Neural cell (in vitro differentiated cells): ENCODE measurements at regions not wholly inside any gene's neighbourhood (a gene's known extent, or its start where the extent isn't known, plus 50 kb on each side); places are given as distances from the start of the nearest gene placed in this dataset.

Experiments
- H2AFZ ChIP-seq: fragments of 200-600, 300-800 bp; sonication (generic), shearing (Covaris generic); 2 replicates; pipeline ENCODE4 v1.6.0; 2014; ENCODE audit warnings: low read depth, mild to moderate bottlenecking, antibody characterized with exemption, low read length, moderate library complexity
- H3F3A ChIP-seq: fragments of 200-600 bp; shearing (Covaris generic); 2 replicates; pipeline ENCODE4 v1.6.1; 2016; ENCODE audit warnings: mild to moderate bottlenecking, moderate library complexity, mixed read lengths, antibody characterized with exemption, low read length; ENCODE audit not compliant: insufficient read depth, poor library complexity, severe bottlenecking
- H3K27ac ChIP-seq: fragments of 200-600, 300-800 bp; sonication (generic), shearing (Covaris generic); 2 replicates; pipeline ENCODE4 v1.5.1; 2014; ENCODE audit warnings: mild to moderate bottlenecking, low read length, moderate library complexity
- H3K27me3 ChIP-seq: fragments of 300-800, 200-600 bp; sonication (generic), shearing (Covaris generic); 2 replicates; pipeline ENCODE4 v1.6.0; 2014; ENCODE audit warnings: mild to moderate bottlenecking, low read depth, low read length, moderate library complexity; ENCODE audit not compliant: insufficient read depth
- H3K36me3 ChIP-seq: fragments of 300-800, 200-600 bp; sonication (generic), shearing (Covaris generic); 2 replicates; pipeline ENCODE4 v1.5.1; 2014; ENCODE audit warnings: mild to moderate bottlenecking, antibody characterized with exemption, low read length, moderate library complexity; ENCODE audit not compliant: insufficient read depth
- H3K4me2 ChIP-seq: fragments of 300-800, 200-600 bp; sonication (generic), shearing (Covaris generic); 2 replicates; pipeline ENCODE4 v1.6.0; 2014; ENCODE audit warnings: mild to moderate bottlenecking, low read length
- H3K4me3 ChIP-seq: fragments of 300-800, 200-600 bp; sonication (generic), shearing (Covaris generic); 2 replicates; pipeline ENCODE4 v1.5.1; 2014; ENCODE audit warnings: mild to moderate bottlenecking, low read length, moderate library complexity
- H3K79me2 ChIP-seq: fragments of 200-600 bp; shearing (Covaris generic); replicated peaks from 2 replicates; pipeline ENCODE4 v1.6.0; 2014; ENCODE audit warnings: mild to moderate bottlenecking, low read length, moderate library complexity; ENCODE audit not compliant: insufficient read depth
- H3K9ac ChIP-seq: fragments of 300-800, 200-600 bp; sonication (generic), shearing (Covaris generic); 2 replicates; pipeline ENCODE4 v1.6.1; 2016; ENCODE audit warnings: mild to moderate bottlenecking, low read length, mixed read lengths
- H3K9me2 ChIP-seq: fragments of 200-600 bp; shearing (Covaris generic); 2 replicates; pipeline ENCODE4 v1.6.1; 2016; ENCODE audit warnings: mild to moderate bottlenecking, low read length, mixed read lengths; ENCODE audit not compliant: insufficient read depth
- H3K9me3 ChIP-seq: fragments of 200-600, 300-800 bp; sonication (generic), shearing (Covaris generic); 2 replicates; pipeline ENCODE4 v1.6.1; 2016; ENCODE audit warnings: mild to moderate bottlenecking, mixed run types, low read length, moderate library complexity, mixed read lengths
- H4K20me1 ChIP-seq: fragments of 200-600 bp; shearing (Covaris generic); 2 replicates; pipeline ENCODE4 v1.6.1; 2016; ENCODE audit warnings: mild to moderate bottlenecking, mixed run types; ENCODE audit not compliant: insufficient read depth
- CTCF ChIP-seq: fragments of 450-650 bp; IDR thresholded peaks from 2 replicates; pipeline ENCODE4 v1.5.1; 2014; ENCODE audit warnings: antibody characterized with exemption, mild to moderate bottlenecking, moderate library complexity; ENCODE audit not compliant: poor library complexity, severe bottlenecking
- EP300 ChIP-seq: fragments of 450-650 bp; conservative IDR thresholded peaks from 2 replicates; pipeline ENCODE4 v1.6.1; 2014; ENCODE audit warnings: antibody characterized with exemption, mild to moderate bottlenecking, moderate library complexity; ENCODE audit not compliant: poor library complexity, severe bottlenecking
- EZH2 ChIP-seq: fragments of 200-600, 300-800 bp; shearing (Covaris generic), sonication (generic); IDR thresholded peaks from 2 replicates; pipeline ENCODE4 v1.6.1; 2014; ENCODE audit warnings: antibody characterized with exemption, low read length, borderline replicate concordance, mild to moderate bottlenecking; ENCODE audit not compliant: insufficient read depth, poor library complexity, severe bottlenecking
- MXI1 ChIP-seq: fragments of 450-650 bp; conservative IDR thresholded peaks from 2 replicates; pipeline ENCODE4 v1.6.1; 2014; ENCODE audit warnings: antibody characterized with exemption, mild to moderate bottlenecking; ENCODE audit not compliant: poor library complexity, severe bottlenecking
- POLR2AphosphoS5 ChIP-seq: IDR thresholded peaks from 2 replicates; pipeline ENCODE4 v1.6.1; 2012
- RAD21 ChIP-seq: fragments of 450-650 bp; conservative IDR thresholded peaks from 2 replicates; pipeline ENCODE4 v1.6.1; 2014; ENCODE audit warnings: antibody characterized with exemption, mild to moderate bottlenecking, moderate library complexity
- REST ChIP-seq: IDR thresholded peaks from 2 replicates; pipeline ENCODE4 v1.6.1; 2012; ENCODE audit warnings: borderline replicate concordance
- SMC3 ChIP-seq: fragments of 450-650 bp; conservative IDR thresholded peaks from 2 replicates; pipeline ENCODE4 v1.6.1; 2014; ENCODE audit warnings: antibody characterized with exemption, mild to moderate bottlenecking, moderate library complexity; ENCODE audit not compliant: poor library complexity
- TAF1 ChIP-seq: IDR thresholded peaks from 2 replicates; pipeline ENCODE4 v1.6.1; 2012; ENCODE audit warnings: low read depth

DNA sequence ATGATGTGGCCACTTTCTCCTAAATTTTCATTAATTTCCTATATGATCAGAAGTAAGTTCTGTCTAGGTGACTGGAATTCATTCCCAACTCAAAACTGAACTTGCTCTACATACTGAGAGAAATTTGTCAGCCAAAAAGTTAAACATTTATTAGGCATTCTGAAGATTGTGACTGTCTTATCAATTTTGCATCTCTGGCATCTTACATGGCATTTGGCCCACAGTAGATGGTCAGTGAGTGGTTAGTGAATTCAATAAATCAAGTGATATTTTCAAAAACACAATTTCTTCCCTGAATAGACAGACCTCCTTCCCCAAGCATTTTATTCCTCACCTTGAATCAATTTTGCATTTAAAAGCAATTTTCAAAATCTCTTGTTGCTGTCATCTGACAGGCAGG, 363.2 kb upstream of the NBEA start:
- Histone ChIP-seq H3K4me3 (no peak overlapping the region), H3K27ac (no peak overlapping the region), H3K9ac (no peak overlapping the region), H3K9me2 (no peaks in the 10 kb centered on the region), H3K27me3 (no peaks in the 10 kb centered on the region), H3F3A (no peaks in the 10 kb centered on the region), H2AFZ (no peak overlapping the region), H4K20me1 (no peaks in the 10 kb centered on the region), H3K36me3 (no peaks in the 10 kb centered on the region), H3K4me2 (no peak overlapping the region), H3K9me3 (no peaks in the 10 kb centered on the region), H3K79me2 (no peaks in the 10 kb centered on the region)
- no peak for TF ChIP-seq SMC3
- TF ChIP-seq REST, result no peak
- no peak for TF ChIP-seq EP300
- no peak for TF ChIP-seq MXI1
- no peak for TF ChIP-seq POLR2AphosphoS5
- TF ChIP-seq CTCF, result no peak
- no peak for TF ChIP-seq EZH2
- no peak for TF ChIP-seq RAD21
- no peak for TF ChIP-seq TAF1

DNA sequence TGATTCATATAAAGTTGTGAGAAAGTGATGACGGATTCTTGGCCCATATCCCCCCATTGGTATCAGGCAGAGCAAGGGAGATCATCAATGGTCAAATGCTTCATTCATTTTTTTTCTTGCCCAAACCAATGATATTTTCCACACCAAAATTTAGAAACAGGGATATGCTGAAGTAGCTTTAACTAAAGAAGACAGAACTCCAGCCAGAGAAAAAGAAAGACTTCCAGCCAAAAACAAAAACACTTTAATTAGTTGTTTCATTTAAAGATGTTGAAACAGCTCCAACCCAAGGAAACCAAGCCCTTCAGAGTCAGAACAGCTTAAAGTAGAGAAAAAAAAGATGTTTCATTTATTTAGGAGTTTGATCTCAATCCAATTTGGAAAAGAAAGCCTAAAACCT, 358.9 kb upstream of the NBEA start:
- H3K27ac ChIP-seq, result no peak overlapping the region
- H3K9me2 ChIP-seq, result no peaks in the 10 kb centered on the region
- H2AFZ ChIP-seq, result no peak overlapping the region
- no peak overlapping the region for H3K9ac ChIP-seq
- H4K20me1 ChIP-seq, result no peaks in the 10 kb centered on the region
- no peaks in the 10 kb centered on the region for H3K36me3 ChIP-seq
- H3F3A ChIP-seq, result no peaks in the 10 kb centered on the region
- H3K79me2 ChIP-seq, result no peaks in the 10 kb centered on the region
- no peaks in the 10 kb centered on the region for H3K27me3 ChIP-seq
- H3K4me2 ChIP-seq, result no peak overlapping the region
- no peak for TF ChIP-seq POLR2AphosphoS5
- no peak for TF ChIP-seq REST
- no peak for TF ChIP-seq CTCF
- TF ChIP-seq TAF1, result no peak
- no peak for TF ChIP-seq RAD21
- no peak for TF ChIP-seq MXI1
- no peak for TF ChIP-seq EZH2
- no peak for TF ChIP-seq EP300
- no peak for TF ChIP-seq SMC3
- H3K9me3 ChIP-seq, result no peaks in the 10 kb centered on the region
- H3K4me3 ChIP-seq, result no peak overlapping the region
